LNCAP (cell line): ENCODE measurements at regions not wholly inside any gene's neighbourhood (a gene's known extent, or its start where the extent isn't known, plus 50 kb on each side); places are given as distances from the start of the nearest gene placed in this dataset.

Source experiments
- TF ChIP-seq, protein P1 (sequence below): fragments of 450-650 bp; IDR thresholded peaks from 2 replicates; pipeline ENCODE4 v1.5.1; 2017; ENCODE audit warnings: mild to moderate bottlenecking

DNA sequence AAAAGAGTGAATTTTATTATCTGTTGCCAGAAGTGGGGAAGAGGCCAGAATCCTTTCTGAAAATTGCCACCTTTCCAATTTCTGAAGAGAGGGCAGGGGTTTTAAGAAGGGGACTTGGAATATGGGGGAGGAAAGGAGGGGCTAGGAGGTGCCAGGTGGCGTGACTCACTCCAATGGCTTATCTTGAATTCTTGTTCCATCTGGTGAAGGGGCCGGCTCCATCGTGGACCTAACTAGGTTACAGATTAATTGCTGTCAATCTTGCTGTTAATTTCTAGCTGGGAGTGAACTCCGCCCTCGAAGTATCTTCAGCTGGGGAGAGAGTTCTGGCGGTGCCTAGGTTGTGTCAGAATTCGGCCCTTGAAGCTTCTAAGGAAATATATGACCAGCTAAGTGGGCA is 138.7 kb downstream of the YTHDC2 start:
- TF ChIP-seq, protein P1, sequence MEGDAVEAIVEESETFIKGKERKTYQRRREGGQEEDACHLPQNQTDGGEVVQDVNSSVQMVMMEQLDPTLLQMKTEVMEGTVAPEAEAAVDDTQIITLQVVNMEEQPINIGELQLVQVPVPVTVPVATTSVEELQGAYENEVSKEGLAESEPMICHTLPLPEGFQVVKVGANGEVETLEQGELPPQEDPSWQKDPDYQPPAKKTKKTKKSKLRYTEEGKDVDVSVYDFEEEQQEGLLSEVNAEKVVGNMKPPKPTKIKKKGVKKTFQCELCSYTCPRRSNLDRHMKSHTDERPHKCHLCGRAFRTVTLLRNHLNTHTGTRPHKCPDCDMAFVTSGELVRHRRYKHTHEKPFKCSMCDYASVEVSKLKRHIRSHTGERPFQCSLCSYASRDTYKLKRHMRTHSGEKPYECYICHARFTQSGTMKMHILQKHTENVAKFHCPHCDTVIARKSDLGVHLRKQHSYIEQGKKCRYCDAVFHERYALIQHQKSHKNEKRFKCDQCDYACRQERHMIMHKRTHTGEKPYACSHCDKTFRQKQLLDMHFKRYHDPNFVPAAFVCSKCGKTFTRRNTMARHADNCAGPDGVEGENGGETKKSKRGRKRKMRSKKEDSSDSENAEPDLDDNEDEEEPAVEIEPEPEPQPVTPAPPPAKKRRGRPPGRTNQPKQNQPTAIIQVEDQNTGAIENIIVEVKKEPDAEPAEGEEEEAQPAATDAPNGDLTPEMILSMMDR = no peak

DNA sequence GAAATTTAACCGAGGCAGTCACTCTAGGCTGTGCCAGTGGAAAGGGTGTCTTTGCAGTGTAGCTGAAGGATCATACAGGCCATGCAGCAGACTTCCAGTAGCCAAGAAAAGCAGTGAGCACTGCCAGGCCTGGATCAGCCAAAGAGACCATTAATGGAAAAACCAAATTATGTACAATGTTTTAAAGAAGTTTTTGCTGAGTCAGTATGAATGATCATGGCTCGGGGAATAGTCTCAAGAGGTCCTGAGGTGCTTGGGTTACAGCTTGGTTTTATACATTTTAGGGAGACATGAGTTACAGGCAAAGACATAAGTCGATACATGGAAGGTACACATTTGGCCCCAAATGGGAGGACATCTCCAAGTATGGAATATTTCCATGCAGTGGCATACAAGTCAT is 141.3 kb downstream of the YTHDC2 start:
- TF ChIP-seq, protein P1 = no peak

DNA sequence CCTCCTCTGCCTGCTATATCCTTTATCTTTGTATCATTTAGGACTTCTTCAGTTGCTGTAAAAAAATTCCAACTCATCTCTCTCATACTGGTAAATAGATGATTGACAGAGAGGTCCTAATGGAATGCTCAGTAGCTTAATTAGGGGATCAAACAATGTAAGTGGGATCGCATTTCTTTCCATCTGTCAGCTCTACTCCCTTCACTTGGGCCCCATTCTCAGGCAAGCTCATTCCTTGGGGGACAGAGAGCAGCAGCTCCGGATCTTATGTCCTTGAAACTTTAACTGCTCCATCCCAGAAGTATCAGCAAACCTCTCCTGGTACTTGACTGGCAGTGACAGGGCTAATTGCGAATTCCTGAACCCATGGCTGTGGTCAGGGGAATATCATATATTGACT is 146.7 kb downstream of the YTHDC2 start:
- TF ChIP-seq, protein P1 = no peak

DNA sequence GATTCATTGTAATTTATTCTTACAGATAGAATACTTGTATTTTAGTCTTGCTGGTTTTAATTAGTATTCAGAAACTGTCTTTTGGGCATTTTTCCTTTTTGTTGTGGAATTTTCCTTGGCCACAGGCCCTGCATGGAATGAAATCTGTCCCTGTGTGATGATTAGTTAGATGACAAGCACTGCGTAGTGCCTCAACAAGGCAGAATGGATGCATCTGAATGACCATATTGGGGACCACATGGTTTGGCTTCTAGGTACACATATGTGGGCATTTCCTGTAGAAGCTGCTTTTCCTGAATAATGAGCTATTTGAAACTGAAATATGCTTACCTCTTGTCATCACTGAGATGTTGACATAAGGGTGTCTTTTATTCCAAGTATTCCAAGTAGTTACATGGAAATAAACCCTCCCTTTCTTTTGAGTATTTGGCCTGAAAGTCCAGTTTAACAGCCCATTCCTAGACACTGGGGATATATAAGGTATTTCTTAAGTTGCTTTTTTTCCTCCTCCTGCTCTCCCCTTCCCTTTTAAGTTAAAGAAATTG is 147.3 kb downstream of the YTHDC2 start:
- TF ChIP-seq, protein P1 = no peak

DNA sequence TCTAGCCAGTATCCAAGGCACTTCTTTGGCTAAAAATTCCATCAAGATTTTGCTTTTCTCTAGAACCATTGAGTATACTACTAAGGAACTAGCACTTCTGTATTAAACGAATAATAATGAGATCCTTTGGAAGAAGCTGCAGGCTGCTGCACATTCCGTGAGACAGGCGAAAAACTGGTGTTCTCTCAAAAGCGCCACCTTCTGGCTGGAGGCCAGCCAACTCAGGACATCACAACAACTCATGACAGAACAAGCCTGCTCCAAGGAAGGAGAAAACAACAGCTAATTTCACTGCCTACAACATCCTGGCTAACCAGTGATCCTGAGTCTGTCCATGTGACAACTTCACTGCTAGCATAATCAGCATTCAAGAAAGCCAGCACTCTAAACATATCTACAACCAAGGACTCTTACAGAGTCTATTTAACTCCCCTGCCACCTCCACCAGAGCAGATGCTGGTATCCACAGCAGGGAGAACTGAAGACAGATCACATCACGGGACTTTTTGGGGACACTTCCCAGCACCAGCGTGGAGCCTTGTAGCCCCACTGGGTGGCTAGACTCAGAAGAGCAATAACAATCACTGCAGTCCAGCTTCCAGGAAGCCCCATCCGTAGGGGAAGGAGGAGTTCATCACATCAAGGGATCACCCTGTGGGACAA is 150.5 kb downstream of the YTHDC2 start:
- TF ChIP-seq, protein P1 = peak; percentile 64

DNA sequence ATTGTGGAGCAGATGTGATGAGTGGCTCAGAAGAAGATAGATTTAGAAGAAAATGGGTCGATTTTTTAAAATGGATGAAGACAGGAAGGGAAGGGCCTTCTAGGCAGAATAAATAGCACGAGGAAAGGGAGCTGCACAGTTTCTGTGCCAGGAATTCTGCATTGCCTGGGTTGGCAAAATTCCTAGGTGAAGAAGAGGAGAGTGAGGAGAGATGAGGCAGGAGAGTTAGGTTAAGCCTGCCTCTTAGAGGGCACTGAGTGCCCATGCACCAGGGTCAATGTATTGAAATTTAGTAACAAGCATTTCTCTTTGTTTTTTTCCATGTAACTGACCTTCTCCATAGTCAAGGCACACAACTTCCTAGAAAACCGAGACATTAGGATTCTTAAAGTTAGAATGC is 159.5 kb downstream of the YTHDC2 start:
- TF ChIP-seq, protein P1 = no peak

DNA sequence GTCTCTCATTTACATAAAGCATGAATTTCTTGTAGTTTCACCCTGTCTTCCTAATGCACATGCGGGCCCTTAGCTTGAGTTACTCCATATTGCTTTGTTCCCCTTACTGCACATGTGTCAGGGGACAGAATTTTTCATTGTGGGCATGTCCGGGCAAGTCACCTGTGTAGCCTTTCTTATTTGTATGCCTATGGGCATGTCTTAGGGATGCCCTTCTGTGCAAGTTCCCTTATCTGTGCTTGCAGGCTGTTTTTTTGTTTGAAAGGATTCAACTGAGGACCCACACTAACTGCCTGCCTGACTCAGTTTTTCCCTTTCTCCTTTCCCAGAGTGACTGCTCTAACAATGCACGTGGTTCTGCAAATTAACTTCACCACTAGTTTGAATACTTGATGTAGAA is 161.7 kb downstream of the YTHDC2 start:
- TF ChIP-seq, protein P1 = no peak

DNA sequence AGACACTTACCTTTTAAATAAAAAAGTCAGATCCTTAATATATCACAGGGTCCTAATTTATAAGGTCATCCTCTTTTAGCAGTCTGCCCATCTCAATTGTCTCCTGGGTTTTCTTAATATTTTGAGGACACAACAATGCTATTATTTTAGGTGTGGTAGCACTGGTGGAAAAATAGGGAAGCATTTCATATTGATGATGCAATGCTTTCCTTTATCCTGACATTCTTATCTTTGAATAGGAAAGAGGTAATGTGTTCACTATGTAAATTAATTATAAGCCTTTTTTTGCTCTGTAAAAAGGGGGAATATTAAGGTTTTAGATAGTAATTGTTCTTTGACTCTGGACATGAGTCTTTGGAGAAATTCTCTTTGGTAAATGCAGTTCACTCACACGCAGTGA is 164.7 kb downstream of the YTHDC2 start:
- TF ChIP-seq, protein P1 = no peak
